Right atrium auricular region (tissue), 2 donors: ENCODE measurements at regions not wholly inside any gene's neighbourhood (a gene's known extent, or its start where the extent isn't known, plus 50 kb on each side); places are given as distances from the start of the nearest gene placed in this dataset.

Source experiments
- DNase-seq: peaks from one replicate; pipeline ENCODE4 v3.0.0-alpha.2; 2019; ENCODE audit warnings: low spot score
- H3K27ac ChIP-seq, 2 donors: fragments of 200-600 bp; sonication (generic); 1 replicate in 1 of 2; 2 replicates in 1 of 2; pipeline ENCODE4 v1.5.1; 2016 to 2019
- H3K27me3 ChIP-seq, 2 donors: fragments of 200-600 bp; sonication (generic); one replicate each; pipeline versions ENCODE4 v1.5.1 to v1.6.0; 2017 to 2019
- H3K36me3 ChIP-seq: fragments of 200-600 bp; sonication (generic); one replicate; pipeline ENCODE4 v1.5.1; 2016
- H3K4me1 ChIP-seq, 2 donors: fragments of 200-600 bp; sonication (generic); one replicate each; pipeline versions ENCODE4 v1.5.1 to v1.6.0; 2017 to 2019
- H3K4me3 ChIP-seq, 2 donors: fragments of 200-600 bp; sonication (generic); 1 replicate in 1 of 2; 2 replicates in 1 of 2; pipeline ENCODE4 v1.5.1; 2017 to 2019; ENCODE audit warnings: mild to moderate bottlenecking in 1 of 2, moderate library complexity in 1 of 2
- H3K9me3 ChIP-seq, 2 donors: fragments of 200-600 bp; sonication (generic); one replicate each; pipeline ENCODE4 v1.5.1; 2019
- CTCF ChIP-seq, 2 donors: fragments of 200-600 bp; sonication (generic); IDR thresholded peaks; one replicate each; pipeline ENCODE4 v1.5.1; 2019; ENCODE audit warnings: antibody characterized with exemption in 2 of 2

- no peak for DNase-seq
- Histone ChIP-seq H3K27ac (no peak overlapping the region), H3K27me3 (no peaks in the 10 kb centered on the region), H3K4me1 (no peaks in the 10 kb centered on the region), H3K4me3 (no peak overlapping the region), H3K36me3 (no peaks in the 10 kb centered on the region), H3K9me3 (no peaks in the 10 kb centered on the region)
- TF ChIP-seq CTCF (IDR thresholded peaks at IDR 0.05): no peak
Measured at GRCh38 chr1:99361406-99361805, 97.1 kb downstream of the PLPPR4 start.

- Histone ChIP-seq H3K27me3 (no peaks in the 10 kb centered on the region), H3K27ac (no peak overlapping the region), H3K36me3 (no peaks in the 10 kb centered on the region), H3K4me3 (no peak overlapping the region), H3K4me1 (no peaks in the 10 kb centered on the region), H3K9me3 (no peaks in the 10 kb centered on the region)
- TF ChIP-seq CTCF (IDR thresholded peaks at IDR 0.05): no peak
- no peak for DNase-seq
Measured at GRCh38 chr1:99363531-99363930, 99.2 kb downstream of the PLPPR4 start.

- no peaks in the 10 kb centered on the region for H3K27me3 ChIP-seq
- H3K4me3 ChIP-seq: no peak overlapping the region
- H3K36me3 ChIP-seq: no peaks in the 10 kb centered on the region
- no peak for DNase-seq
- no peak overlapping the region for H3K27ac ChIP-seq
- H3K9me3 ChIP-seq: no peaks in the 10 kb centered on the region
- no peaks in the 10 kb centered on the region for H3K4me1 ChIP-seq
- no peak for TF ChIP-seq CTCF (IDR thresholded peaks at IDR 0.05)
Measured at GRCh38 chr1:99365141-99365540, 100.8 kb downstream of the PLPPR4 start.

GRCh38 chr1:99365545-99365944 is 101.3 kb downstream of the PLPPR4 start:
- no peaks in the 10 kb centered on the region for H3K36me3 ChIP-seq
- no peak for DNase-seq
- no peaks in the 10 kb centered on the region for H3K27me3 ChIP-seq
- no peak overlapping the region for H3K4me3 ChIP-seq
- TF ChIP-seq CTCF (IDR thresholded peaks at IDR 0.05): no peak
- H3K27ac ChIP-seq: no peak overlapping the region
- no peaks in the 10 kb centered on the region for H3K4me1 ChIP-seq
- H3K9me3 ChIP-seq: no peaks in the 10 kb centered on the region

- H3K27me3 ChIP-seq: no peaks in the 10 kb centered on the region
- H3K36me3 ChIP-seq: no peaks in the 10 kb centered on the region
- no peak overlapping the region for H3K27ac ChIP-seq
- H3K4me3 ChIP-seq: no peak overlapping the region
- TF ChIP-seq CTCF (IDR thresholded peaks at IDR 0.05): no peak
- no peak for DNase-seq
- H3K9me3 ChIP-seq: no peaks in the 10 kb centered on the region
- H3K4me1 ChIP-seq: no peaks in the 10 kb centered on the region
Measured at GRCh38 chr1:99369154-99369553, 104.9 kb downstream of the PLPPR4 start.

- H3K4me1 ChIP-seq: no peaks in the 10 kb centered on the region
- no peak for TF ChIP-seq CTCF (IDR thresholded peaks at IDR 0.05)
- H3K27ac ChIP-seq: no peak overlapping the region
- H3K36me3 ChIP-seq: no peaks in the 10 kb centered on the region
- no peak overlapping the region for H3K4me3 ChIP-seq
- H3K9me3 ChIP-seq: no peaks in the 10 kb centered on the region
- no peak for DNase-seq
- H3K27me3 ChIP-seq: no peaks in the 10 kb centered on the region
Measured at GRCh38 chr1:99370476-99370875, 106.2 kb downstream of the PLPPR4 start.
